GM13976 (cell line): ENCODE measurements at regions not wholly inside any gene's neighbourhood (a gene's known extent, or its start where the extent isn't known, plus 50 kb on each side); places are given as distances from the start of the nearest gene placed in this dataset.
"Not testable (repeated sequence)": the region's sequence is repeated elsewhere in the genome, so short reads cannot be mapped to it uniquely, and the experiment has no call there.

ENCODE experiments used
- DNase-seq: peaks from one replicate; pipeline ENCODE4 v3.0.0; 2012; ENCODE audit warnings: low spot score
- in situ Hi-C: fragments of 300-500 bp; cut with MboI; formaldehyde crosslinking; loops from one replicate; pipeline ENCODE4 v1.12.0; 2022; ENCODE audit warnings: low sequenced_read_pairs, mixed read lengths, inconsistent platforms; ENCODE audit not compliant: unreplicated experiment
- TF ChIP-seq, protein P1 (sequence below): IDR thresholded peaks from 2 replicates; pipeline ENCODE4 v1.5.1; 2012; ENCODE audit warnings: borderline replicate concordance, mild to moderate bottlenecking; ENCODE audit not compliant: insufficient read depth; ENCODE audit errors: extremely low read depth, missing control alignments, control extremely low read depth

DNA sequence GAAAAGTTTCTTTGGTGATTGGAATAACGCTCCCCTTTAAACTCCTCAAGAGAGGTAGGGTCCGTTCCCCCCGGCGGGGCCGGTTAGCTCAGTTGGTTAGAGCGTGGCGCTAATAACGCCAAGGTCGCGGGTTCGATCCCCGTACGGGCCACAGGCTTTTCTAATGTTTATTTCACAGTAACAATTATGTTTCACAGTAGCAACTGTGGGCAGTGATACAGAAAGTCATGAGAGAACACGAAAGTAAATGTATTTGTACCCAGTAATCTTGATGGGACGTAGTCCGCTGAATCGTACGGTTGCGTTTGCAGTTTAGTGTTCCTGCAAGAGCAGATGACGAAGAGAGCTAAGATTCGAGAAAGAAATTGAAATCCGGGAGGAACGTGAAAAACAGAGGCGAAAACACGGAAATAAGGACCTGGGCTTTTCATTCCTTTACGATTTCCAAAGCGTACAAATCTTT, 505.5 kb downstream of the PRIM2 start:
- DNase-seq: no peak
- TF ChIP-seq, protein P1, sequence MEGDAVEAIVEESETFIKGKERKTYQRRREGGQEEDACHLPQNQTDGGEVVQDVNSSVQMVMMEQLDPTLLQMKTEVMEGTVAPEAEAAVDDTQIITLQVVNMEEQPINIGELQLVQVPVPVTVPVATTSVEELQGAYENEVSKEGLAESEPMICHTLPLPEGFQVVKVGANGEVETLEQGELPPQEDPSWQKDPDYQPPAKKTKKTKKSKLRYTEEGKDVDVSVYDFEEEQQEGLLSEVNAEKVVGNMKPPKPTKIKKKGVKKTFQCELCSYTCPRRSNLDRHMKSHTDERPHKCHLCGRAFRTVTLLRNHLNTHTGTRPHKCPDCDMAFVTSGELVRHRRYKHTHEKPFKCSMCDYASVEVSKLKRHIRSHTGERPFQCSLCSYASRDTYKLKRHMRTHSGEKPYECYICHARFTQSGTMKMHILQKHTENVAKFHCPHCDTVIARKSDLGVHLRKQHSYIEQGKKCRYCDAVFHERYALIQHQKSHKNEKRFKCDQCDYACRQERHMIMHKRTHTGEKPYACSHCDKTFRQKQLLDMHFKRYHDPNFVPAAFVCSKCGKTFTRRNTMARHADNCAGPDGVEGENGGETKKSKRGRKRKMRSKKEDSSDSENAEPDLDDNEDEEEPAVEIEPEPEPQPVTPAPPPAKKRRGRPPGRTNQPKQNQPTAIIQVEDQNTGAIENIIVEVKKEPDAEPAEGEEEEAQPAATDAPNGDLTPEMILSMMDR: no peak
- in situ Hi-C loops: no loop called here

DNA sequence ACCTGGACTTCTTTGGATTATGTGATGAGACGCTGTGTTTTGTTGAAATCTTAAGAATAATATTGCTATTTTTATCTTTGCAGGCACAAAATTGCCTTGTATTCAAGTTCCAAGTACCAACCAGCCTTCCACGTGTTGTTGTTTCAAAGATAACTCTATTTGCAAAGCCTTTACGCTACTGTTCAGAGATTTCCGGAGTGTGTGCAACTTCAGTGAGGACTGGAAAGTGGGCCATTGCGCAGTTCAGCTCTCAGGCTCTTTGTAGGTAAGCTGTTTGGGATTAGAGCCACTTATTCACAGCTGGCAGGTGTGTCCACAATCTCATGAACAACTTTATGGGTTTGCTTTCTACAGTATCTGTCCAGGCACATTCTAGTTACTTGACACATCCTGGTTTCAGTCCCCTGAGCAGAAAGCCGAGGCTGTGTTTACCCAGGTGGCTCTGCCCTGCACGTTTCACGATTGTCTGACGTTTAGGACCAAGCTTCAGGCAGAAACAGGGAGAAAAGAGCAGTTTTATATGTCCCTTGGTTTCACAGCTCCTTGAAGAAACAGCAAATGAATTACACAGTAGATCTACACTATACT, 520.3 kb downstream of the PRIM2 start:
- DNase-seq, in situ Hi-C loops: not testable (repeated sequence)

DNA sequence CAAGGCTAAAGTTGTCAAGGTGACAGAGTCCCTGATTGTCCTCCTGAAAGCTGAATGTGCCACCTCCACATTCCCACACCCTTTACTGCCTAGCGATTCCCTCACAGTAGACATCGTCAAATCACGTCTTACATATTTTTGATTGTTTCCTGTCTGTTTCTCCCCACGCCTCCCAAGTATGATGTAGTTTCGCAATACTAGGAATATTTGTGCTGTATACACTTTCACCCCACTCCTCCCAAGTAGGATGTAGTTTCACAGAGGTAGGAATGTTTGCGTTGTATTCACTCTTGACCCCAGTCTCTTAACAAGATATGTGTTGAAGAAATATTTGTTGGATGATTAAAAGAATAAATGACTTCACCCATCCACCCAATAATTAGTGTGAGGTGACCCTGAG, 524.1 kb downstream of the PRIM2 start:
- DNase-seq, in situ Hi-C loops: not testable (repeated sequence)

DNA sequence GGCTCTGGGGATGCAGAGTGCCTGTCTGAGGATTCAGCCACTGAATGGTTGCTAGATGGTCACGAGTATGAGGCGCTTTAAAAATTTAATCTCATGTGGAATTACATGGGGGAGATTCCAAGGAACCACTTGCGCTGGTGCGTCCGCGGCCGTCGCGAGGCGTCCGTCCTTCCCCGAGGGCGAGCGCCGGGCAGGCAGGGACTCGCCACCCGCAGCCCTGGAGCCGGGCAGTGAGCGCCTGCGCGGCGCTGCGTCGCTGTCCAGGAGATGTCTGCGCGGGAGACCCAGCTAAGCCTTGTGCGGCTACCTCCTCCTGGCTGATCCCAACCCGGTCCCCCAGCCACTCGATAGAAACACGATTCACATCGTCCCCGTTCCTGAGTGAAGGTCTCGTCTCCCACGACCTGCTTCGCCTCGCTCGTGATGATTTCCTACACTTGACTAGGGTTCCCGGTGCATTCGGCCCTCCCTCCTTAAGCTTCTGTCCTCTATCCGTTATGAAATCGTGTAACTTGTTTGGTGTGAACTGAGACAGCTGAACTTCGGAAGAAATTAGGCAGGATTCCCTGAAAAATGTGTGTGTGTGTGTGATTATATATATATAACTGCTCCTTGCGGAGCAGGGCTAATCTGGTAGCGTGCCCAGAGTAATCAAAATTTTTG, 536.4 kb downstream of the PRIM2 start:
- in situ Hi-C loops, DNase-seq: not testable (repeated sequence)

DNA sequence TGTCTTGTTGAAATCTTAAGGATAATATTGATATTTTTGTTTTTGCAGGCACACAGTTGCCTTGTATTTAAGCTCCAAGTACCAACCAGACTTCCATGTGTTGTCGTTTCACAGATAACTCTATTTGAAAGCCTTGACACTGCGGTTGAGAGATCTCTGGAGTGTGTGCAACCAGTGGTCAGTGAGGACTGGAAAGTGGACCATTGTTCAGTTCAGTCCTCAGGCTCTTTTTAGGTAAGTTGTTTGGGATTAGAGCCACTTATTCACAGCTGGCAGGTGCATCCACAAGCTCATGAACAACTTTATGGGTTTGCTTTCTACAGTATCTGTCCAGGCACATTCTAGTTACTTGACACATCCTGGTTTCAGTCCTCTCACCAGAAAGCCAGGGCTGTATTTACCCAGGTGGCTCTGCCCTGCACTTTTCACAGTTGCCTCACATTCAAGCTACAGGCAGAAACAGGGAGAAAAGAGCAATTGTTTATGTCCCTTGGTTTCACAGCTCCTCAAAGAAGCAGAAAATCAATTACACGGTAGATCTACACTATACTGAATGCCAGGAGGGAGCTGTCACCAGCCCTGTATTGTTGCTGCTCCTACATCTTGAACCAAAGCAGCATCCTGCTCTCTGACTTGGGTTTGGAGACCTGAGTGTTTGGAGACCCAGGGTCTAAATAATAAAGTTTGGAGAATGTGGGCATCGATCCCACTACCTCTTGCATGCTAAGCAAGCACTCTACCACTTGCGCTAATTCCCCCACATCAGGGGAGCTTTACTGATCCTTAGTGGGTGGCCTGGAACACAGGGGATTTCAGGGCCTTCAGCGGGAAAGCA, 543.3 kb downstream of the PRIM2 start:
- in situ Hi-C loops, DNase-seq: not testable (repeated sequence)

DNA sequence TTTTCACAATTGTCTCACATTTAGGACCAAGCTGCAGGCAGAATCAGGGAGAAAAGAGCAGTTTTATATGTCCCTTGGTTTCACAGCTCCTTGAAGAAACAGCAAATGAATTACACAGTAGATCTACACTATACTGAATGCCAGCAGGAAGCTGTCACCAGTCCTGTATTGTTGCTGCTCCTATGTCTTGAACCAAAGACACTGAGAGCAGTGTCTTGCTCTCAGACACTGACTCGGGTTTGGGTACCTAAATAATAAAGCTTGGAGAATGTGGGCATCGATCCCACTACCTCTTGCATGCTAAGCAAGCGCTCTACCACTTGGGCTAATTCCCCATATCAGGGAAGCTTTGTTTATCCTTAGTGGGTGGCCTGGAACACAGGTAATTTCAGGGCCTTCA, 552.7 kb downstream of the PRIM2 start:
- DNase-seq, in situ Hi-C loops: not testable (repeated sequence)

DNA sequence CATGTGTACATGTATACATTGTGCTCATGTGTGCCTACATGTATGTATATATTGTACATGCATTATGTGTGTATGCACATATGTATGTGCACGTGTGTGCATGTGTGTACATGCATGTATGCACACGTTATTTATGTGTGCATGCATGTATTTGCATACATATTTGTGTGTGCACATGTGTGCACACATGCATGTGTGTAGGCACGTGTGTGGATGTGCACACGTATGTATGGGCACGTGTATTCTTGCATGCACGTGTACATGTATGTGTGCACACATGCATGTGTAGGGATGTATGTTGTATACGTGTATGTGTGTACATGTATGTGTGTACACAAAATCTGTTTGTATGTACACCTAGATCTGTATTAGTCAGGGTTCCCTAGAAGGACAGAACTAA, 556.0 kb downstream of the PRIM2 start:
- DNase-seq, in situ Hi-C loops: not testable (repeated sequence)

DNA sequence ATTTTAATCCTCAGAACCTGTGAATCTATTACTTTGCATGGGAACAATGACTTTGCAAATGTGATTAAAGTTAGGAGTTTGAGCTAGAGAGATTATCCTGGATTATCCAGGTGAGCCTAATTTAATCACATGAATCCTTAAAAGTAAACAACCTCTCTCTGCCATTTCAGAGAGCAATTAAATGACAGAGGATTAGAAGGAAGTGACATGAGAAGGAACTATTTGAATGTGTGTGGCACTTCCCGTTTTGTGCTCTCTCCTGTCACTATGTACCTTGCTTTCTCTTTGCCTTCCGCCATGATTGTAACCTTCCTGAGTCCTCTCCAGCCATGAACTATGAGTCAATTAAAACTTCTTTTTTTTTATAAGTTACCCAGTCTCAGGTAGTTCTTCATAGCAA, 559.2 kb downstream of the PRIM2 start:
- DNase-seq, in situ Hi-C loops: not testable (repeated sequence)

DNA sequence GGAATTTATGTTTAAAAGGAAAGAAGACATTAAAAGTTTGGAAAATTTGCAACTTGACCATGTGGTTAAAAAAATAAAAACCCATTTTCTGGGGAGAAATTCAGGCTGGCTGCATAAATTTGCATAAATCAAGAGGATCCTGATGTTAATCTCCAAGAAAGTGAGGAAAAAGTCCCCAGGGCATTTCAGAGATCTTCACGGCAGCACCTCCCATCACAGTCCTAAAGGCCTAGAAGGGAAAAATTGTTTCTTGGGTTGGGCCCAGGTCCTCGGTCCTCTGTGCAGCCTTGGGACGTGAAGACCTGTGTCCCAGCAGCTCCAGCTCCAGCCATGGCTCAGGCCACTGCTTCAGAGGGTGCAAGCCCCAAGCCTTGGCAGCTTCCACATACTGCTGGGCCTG, 560.3 kb downstream of the PRIM2 start:
- DNase-seq, in situ Hi-C loops: not testable (repeated sequence)

DNA sequence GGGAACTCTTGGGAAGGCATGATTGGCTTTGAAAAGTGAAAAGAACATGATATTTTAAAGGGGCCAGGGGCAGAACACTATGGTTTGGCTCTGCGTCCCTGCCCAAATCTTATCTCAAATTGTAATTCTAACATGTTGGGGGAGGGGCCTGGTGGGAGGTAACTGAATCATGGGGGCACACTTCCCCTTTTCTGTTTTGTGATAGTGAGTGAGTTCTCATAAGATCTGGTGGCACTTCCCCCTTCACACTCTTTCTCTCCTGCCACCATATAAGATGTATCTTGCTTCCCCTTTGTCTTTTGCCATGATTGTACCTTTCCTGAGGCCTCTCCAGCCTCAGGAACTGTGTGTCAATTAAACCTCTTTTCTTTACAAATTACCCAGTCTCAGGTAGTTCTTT, 561.4 kb downstream of the PRIM2 start:
- DNase-seq, in situ Hi-C loops: not testable (repeated sequence)

DNA sequence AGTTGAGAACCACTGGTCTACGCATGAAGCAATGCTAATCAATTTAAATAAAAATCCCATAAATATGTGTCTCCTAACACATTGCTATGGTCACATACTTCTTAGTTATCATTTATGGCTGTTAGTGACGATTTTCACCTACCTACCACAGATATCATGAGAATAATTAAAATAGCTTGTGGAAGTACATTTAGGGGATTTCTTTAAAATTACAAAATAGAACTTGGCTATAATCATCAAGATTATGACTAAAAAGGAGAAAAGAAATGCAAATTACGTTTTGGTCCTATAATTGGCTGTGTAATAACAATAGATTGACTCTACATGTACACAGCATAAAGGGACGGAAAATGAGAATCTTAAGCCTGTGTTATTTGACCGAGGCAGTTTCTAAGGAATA, 581.4 kb downstream of the PRIM2 start:
- not testable (repeated sequence) for DNase-seq

DNA sequence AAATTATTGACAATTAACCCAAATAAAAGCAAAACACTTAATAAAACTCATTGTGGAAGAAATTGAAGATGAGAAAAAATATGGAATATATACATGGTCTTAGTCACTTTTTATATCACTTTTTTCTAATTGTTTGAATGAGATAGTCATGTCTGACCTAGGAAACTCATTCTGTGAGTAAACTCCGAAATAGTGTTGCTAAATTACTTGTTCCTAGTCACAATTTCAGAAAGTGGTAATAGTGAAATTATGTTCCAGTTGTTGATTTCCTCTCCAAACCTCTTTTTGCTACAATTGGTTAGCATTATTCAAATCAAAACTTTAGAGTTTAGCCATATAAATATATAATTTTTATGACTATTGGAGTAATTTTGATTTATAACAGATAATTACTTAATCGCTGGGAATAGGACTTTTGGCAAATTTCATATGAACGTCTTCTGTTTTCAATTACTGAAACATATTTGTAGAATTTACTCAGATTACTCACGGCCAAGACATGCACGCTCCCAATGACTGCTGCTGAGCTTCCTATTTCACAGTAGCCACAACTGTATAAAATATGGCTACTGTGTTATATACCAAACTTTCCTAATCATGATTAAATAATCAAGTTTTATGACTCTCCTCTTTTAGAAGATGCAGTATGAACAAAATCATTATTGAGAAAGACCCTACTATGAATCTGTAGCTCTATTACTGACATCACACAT, 583.4 kb downstream of the PRIM2 start:
- DNase-seq, in situ Hi-C loops: not testable (repeated sequence)

More for the DNA sequence above, 581.4 kb downstream of the PRIM2 start:
- in situ Hi-C loops: not testable (repeated sequence)

DNA sequence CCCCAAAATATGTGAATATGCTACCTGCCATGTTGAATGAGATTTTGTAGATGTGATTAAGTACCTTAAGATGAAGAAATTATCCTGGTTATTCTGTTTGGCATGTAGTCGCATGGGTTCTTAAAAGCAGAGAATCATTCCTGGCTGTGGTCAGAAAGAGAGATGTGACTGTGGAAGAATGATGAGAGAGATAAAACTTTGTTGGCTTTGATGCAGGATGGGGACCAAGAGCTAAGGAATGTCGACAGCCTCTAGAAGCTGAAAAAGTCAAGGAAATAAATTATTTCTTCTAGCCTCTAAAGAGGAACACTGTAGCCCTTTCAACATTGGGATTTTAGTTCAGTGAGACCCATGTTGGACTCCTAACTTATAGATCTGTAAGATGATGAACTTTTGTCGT, 584.0 kb downstream of the PRIM2 start:
- in situ Hi-C loops, DNase-seq: not testable (repeated sequence)

DNA sequence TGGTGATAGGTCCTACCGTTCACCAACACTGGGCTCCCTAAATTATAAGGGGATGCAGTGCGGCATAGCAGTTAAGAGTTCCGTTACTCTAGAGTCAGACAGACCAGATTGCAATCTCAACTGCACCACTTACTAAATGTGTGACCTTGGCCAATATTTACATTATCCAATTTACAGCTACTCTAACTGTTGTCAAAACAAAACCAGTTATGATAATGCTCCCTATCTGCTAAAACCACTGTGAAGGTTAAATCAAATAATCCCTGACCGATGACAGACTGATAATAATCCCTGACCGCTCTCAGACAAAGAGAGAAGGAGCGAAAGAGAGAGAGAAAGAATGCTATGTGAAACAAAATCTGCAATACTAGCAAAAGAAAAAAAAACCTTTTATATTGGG, 586.9 kb downstream of the PRIM2 start:
- DNase-seq, in situ Hi-C loops: not testable (repeated sequence)

DNA sequence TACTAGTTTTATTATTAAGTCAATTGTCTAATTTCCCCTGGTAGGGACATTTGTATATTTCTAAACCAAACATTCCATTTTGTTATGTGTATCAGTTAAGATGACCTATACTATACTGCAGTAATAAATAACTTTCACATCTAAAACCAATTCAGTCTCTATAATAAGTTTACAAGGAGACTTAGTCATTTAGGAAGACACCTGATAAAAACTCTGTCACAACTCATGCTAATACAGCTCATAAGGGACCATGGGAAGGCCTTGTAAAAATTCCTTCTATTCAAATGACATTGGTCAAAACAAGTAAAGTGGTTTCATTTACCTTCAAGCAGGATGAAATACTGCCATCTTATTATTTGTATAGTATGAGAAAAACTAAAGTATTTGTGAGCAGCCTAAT, 597.9 kb downstream of the PRIM2 start:
- in situ Hi-C loops, DNase-seq: not testable (repeated sequence)

DNA sequence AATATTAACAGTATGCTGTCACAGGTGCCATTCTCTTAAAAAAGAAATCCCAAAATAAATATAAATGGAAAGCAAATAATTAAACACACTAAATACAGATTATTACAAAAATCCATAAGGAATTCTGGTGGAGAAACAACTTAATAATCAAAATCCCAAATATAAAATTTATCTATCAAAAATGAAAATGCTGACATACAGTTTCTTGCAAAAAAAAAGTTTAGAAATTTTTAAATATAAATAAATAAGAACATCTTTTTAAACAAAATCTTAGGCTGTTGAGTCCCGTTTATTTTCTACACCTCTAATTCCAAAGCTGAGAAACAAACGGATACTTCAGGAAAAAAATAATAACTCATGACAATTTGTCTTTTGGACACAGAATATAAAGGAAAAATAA, 625.5 kb downstream of the PRIM2 start:
- DNase-seq, in situ Hi-C loops: not testable (repeated sequence)

DNA sequence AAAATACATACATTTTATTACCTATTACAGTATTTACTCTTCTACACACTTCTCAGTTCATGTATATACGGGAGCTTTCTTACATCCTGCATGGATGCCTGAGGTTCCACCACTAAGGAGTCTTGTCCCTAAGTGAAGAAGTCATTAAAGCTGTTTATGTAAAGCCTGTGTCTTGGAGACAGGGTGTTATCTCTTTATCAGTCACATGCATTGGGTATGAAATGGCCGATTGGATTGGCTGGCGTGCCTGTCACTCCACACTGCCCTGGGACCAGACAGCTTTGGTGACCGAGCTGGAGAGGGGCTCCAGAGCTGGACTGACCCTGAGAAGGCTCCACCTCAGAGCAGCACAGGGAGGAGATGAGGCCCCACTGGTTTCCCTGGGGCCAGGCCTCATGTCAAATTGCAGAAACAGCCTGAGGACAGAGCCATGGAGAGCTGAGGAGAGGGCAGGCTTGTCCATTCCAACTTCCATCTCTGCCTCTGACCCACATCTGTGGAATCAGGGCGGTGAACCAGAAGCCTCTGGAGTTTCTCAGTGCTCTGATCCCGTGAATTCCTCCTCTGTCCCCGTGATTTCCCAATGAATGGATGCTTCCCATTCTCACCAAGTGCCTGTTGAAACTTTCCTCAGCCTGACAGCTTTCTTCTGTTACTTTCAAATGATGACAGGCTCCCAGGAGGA, 628.8 kb downstream of the PRIM2 start:
- DNase-seq, in situ Hi-C loops: not testable (repeated sequence)
